GM12874 (cell line): ENCODE measurements at regions not wholly inside any gene's neighbourhood (a gene's known extent, or its start where the extent isn't known, plus 50 kb on each side); places are given as distances from the start of the nearest gene placed in this dataset.

ENCODE experiments used
- TF ChIP-seq, protein P1 (sequence below): IDR thresholded peaks from 2 replicates; pipeline ENCODE4 v1.5.1; 2011; ENCODE audit warnings: low read depth, mild to moderate bottlenecking, control low read depth, low read length, moderate library complexity; ENCODE audit not compliant: insufficient read depth

DNA sequence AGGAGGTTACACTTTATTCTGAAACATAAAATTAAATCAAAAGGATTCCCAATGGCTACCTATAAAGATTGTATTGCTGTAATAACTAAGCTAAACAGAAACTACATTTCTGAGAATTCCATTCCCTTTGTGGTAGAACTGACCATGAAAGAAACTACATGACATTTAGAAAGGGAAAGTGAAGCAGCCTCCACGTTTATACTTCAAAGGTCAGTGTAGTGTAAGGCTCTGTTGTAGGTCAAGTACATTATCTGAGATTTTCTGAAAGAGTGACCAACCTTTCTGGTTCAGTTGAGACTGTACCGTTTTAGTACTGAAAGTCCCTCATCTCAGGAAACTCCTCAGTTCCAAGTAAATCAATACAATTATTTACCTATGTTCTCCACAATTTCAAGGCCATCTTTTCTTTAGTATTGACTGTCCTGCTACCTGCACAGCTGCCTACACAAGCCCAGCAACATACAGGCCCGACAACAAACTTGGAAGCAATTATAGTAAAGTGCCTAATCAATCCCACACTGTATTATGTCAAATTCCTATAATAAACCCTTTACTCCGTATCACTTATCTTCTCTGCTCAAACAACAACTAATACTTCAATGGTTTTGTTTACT is 343.0 kb downstream of the PLOD2 start:
- TF ChIP-seq, protein P1, sequence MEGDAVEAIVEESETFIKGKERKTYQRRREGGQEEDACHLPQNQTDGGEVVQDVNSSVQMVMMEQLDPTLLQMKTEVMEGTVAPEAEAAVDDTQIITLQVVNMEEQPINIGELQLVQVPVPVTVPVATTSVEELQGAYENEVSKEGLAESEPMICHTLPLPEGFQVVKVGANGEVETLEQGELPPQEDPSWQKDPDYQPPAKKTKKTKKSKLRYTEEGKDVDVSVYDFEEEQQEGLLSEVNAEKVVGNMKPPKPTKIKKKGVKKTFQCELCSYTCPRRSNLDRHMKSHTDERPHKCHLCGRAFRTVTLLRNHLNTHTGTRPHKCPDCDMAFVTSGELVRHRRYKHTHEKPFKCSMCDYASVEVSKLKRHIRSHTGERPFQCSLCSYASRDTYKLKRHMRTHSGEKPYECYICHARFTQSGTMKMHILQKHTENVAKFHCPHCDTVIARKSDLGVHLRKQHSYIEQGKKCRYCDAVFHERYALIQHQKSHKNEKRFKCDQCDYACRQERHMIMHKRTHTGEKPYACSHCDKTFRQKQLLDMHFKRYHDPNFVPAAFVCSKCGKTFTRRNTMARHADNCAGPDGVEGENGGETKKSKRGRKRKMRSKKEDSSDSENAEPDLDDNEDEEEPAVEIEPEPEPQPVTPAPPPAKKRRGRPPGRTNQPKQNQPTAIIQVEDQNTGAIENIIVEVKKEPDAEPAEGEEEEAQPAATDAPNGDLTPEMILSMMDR: no peak

DNA sequence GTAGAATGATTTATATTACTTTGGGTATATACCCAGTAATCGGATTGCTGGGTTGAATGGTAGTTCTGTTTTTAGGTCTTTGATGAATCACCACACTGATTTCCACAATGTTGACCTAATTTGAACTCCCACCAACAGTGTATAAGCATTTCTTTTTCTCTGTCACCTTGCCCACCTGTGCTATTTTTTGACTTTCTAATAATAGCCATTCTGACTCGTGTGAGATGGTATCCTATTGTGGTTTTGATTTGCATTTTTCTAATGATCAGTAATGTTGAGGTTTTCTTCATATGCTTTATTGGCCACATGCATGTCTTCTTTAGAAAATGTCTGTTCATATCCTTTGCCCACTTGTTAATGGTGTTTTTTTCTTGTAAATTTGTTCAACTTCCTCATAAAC is 340.8 kb downstream of the PLOD2 start:
- TF ChIP-seq, protein P1: no peak

DNA sequence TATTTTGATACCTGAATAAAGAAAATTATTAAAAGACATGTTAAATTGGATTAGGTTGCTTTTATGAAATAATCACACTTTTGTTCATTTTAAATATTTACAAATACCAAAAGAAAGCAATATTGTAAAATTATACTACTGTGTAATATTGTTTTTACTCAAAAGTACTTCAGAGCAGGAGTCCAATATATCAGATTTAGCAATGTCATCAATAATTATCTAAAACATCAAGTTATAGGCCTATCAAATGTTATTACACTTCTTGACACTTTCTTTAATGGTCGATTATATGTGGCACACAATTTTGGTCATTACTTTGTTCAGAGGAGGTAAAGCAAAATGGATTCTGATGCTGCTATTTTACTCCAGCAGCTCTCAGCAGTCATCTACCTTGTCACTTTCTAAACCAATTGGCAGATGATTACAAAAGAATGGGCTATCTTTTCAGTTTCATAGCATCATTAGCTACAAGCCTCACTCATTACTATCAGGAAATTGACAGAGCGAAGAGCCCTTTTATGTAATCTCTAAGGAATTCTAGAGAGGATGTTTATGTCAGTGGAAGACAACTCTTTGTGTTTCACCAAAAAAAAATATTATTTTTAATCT is 318.6 kb downstream of the PLOD2 start:
- TF ChIP-seq, protein P1: no peak

DNA sequence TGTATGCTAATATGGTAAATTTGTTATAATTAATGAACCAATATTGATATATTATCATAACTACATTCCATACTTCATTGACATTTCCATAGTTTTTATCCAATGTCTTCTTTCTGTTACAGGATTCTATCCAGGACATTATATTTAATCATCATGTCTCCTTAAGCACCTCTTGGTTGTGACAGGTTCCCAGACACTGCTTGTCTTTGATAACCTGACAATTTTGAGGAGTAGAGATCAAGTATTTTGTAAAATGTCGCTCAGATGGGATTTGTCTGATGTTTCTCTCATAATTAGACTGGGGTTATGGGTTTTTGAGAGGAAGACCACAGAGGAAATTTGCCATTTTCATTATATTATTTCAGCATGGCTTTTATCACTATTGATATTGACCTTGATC is 317.4 kb downstream of the PLOD2 start:
- TF ChIP-seq, protein P1: no peak

DNA sequence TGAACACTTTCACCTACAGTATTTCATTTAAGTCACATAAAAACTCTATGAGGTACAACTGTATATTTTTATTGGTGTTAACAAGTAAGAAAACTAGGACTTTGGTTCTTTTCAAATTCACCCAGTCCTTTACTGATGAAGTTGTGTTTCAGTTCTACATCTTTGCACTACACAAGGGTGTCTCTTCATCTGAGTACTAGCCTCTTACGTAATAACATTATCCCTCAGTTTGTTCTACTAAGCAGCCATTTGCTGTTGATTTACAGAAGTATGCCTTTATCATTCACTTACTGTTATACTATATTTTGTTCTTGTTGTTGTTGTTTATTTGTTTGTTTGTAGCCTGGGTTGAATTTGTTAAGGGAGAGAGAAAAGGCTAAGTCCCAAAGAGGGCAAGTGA is 311.9 kb downstream of the PLOD2 start:
- TF ChIP-seq, protein P1: no peak

DNA sequence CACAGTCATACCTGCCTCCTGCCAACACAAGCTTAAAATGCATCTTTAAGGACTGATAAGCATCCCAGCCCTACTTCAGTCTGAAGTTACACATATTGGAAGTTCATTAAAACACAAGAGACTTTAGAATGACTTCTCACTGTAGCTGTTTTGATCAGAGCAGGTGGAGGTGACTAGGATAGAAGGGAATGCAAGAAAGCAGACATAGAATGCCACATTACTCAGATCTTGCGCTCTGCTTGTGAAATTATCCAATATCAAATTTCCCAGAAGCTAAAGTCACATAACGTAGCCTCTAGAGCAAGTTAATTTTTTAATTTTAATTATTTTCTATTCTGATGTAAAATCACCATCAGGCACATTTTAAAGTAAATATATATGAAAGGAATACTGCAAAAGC is 306.5 kb downstream of the PLOD2 start:
- TF ChIP-seq, protein P1: no peak

DNA sequence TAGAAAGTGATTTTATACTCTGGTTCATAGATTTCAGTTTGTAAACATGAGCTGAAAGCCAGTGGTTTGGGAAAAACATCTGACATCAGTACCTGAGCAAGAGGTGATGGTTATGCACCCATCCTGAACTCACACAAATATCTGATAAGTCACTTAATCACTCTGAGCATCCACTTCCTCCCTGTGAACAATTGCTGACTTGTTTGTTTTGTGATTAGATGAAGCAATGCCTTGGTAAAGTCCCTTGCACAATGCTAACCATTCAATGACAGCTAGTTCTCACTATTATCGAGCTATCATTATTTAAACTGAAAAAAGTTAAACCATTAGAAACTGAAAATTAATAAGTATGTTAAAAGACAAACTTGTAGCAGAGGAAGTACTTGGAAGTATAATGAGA is 303.0 kb downstream of the PLOD2 start:
- TF ChIP-seq, protein P1: no peak
